ENCODE measurements at regions not wholly inside any gene's neighbourhood (a gene's known extent, or its start where the extent isn't known, plus 50 kb on each side); places are given as distances from the start of the nearest gene placed in this dataset.

DNA sequence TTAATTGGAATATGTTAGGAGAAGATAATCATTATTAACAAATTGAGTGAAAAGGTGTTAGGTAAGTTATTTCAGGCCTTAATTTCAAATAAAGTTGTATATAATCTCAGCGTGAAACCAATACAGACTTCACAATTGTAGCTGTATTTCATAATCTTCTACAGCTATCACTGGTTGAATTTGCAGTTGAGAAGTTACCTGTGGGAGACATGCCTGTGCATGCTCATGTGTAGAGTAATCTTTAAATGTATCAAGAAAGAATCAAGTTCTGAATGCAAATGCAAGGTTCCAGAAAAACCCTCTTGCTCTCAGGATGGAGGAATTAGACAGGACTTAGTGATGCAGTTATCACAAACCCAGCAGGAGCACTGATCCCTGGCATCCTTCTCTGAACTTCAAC lies 938.4 kb upstream of the SLC10A2 start:
- DNase-seq (ENCODE audit: low read depth in 3 of 3) = no peak

DNA sequence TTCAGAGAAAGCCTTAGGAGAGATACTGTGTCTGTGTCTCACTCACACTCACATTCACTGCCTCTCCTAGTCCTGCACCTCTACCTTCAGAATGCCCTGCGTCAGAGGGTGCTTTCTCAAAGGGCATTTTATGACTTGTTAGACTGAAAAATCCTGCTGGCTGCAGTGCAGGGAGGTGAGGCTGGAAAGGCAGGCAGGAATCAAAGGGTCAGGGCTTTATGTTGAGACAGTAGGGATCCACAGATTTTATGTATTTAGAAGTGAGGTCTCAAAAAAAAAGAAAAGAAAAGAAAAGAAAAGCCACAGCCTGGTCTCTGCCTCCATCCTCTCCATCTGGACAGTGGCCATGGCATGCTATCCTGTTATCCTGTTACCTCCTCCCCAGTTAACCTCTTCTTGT lies 936.0 kb upstream of the SLC10A2 start:
- DNase-seq (ENCODE audit: low read depth in 3 of 3) = no peak

DNA sequence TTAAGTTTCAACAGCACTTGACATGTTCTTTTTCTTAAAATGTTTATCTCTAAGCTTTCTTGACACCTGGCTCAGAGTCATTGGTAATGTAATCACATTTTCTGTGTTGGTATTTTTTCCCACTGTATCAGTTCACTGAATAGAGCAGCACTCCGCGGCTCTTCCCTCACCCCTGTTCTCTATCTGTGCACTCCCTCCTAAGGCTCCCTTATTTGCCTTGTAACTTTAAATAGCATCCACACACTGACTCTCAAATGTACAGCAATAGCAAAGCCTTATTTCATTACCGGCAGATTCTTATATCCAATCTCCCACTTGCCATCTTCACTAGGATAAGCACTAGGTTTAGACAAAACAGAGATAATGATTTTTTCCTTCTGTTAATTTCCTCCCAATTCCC lies 935.5 kb upstream of the SLC10A2 start:
- no peak for DNase-seq (ENCODE audit: low read depth in 3 of 3)

DNA sequence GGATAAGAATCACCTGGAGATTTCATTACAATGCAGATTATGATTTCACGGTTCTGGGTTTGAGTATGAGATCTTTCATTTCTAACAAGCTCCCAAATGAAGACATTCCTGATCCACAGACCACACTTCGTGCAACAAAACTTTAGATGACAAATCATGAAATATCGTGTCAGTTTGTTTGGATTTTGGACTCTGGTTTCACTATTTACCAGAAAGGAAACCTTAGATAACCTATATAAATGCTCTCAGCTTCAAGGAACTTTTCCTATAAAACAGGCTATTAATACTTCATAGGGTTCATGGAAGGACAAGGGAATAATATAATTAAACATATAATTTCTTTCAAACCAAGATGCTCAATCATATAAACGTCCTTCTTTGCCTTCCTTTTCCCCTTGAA lies 930.5 kb upstream of the SLC10A2 start:
- no peak for DNase-seq (ENCODE audit: low read depth in 3 of 3)

DNA sequence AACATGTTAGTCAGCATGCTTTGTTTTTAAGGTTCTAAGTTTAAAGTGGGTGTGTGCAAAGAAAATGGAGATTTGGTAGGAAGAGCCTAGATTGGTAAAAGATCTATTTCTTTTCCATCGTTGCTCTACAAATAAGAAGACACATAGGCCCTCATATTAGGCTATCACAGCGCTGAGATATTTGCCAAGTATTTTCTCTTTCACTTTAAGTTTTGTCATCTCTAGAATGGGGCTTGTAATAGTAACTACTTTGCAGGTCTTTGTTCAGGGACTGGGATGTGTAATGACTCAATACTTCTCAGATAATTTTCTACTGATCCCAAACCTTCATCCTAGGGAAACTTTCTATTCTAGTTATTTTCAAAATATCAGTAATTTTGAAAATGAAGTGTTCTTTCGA lies 917.7 kb upstream of the SLC10A2 start:
- DNase-seq (ENCODE audit: low read depth in 3 of 3) = no peak

DNA sequence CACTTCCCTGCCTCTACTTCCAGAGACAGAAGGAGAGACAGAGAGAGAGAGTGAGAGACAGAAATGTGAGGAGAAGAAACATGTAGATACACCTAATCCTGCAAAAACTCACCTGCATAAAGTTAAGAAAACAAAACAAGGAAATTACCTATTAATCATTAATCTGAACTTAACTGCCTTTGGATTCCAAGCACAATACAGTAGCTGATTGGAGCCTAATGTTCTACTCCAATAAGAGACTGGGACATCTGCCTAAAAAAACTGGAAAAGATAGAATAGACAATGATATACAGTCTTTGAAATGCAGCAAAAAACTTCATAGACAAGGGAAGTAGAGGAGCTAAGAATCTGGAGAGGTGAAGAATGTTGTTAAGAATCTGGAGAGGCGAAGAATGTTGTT lies 910.2 kb upstream of the SLC10A2 start:
- no peak for DNase-seq (ENCODE audit: low read depth in 3 of 3)

DNA sequence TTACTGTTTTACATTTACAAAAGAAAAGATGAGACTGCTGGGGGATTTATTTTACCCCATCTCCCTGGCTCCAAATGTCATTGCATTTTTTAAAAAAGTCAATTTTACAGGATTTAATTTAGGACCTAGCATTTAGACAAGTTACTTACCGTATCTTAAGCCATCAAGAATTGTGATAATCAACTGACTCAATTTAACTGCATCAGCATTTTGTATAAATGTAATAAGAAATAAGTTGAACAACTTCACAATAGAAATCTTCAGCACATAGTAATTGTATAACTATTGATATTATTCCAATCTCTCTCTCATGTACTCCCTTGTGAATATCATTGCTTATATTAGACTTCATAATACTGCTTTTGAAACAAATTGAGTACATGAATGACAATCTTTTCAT lies 907.5 kb upstream of the SLC10A2 start:
- no peak for DNase-seq (ENCODE audit: low read depth in 3 of 3)

DNA sequence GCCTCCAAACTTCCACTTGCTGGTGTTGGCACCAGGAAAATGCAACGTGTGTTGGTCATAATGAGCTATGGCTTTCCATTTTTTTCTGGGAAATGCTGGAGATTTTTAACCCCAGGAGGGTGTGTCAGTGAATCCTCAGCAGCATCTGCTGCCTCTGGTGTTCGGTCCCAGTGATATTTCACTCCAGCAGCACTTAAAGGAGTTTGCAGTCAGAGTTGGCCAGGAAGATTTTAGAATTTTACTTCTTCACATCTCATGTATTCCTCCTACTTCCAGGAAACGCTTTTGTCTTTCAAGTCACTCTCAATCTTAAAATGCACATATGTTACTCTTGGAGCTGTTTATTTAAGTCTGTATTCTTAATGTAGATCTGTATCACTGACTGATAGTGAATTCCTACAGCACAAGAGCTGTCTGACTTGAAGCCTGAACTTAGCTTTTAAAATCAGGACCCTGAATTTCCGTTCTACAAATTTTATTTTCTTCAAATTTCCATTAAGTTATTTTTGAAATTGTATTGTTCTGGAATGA lies 903.4 kb upstream of the SLC10A2 start:
- DNase-seq (ENCODE audit: low read depth in 3 of 3) = no peak

DNA sequence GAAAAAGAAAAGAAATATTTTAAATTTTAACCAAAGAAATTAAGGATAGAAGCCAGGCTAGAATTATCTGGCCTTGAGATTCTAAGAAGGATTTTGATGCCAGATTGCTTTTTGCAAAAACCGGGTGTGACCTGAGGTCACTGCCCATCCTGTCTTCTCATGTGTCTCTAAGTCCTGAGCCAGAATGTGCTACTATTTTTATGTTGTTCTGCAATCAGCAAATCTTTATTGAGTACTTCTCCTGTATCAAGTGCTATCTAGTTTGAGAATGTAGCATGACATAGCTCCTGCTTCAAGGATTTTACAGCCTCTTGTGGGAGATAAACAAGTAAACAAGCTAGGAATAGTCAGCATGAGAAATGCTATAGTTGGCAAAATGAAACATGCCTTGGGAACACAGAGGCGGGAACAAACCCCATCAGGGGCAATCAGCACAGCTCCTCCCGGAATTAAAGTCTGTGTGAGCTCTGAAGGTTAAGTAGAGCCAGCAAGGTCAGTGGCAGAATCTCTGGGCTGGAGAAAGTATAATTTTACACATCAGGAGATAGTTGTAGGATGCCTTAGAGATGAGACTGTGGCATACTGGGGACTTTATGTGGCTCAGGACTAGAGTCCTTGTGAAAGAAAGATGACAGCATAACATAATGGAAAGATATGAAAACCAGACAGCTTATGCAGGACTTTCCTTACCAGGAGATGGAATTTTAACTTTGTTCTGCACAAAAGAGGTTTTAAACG lies 899.5 kb upstream of the SLC10A2 start:
- no peak for DNase-seq (ENCODE audit: low read depth in 3 of 3)

DNA sequence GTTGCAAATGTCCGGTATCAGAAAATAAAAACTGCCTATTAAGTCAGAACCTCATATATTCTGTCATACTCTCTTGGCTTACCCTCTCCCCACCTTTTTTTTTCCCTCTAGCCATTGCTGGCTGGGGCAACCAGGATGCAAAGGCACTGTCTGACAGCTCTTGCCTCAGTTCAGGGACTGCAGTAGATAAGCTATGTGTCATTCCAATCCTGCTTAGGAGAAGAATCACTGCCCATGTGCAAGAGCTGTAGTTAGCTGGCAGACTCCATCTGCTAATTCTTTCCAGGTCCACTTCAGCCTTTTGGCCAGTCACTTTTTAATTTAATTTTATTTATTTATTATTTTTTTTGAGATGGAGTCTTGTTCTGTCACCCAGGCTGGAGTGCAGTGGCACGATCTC lies 895.6 kb upstream of the SLC10A2 start:
- no peak for DNase-seq (ENCODE audit: low read depth in 3 of 3)

DNA sequence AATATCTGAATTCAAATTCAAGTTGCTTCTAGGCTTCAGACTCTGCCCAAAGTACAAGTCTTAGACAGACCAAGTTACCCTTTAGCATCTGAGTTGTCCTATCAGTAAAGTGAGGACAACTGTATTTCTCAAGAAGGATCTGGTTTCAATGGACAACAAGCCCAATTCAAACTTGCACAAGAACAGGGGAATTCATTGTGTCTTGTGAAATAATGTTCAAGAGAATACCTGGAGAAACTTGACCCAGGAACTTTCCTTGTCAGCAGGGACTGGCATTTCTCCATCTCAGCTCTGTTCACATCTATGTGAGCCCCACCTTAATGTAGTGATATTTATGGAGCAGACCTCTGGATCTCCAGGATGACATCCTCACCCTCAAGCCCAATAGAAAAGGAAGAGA lies 894.9 kb upstream of the SLC10A2 start:
- DNase-seq (ENCODE audit: low read depth in 3 of 3) = no peak

DNA sequence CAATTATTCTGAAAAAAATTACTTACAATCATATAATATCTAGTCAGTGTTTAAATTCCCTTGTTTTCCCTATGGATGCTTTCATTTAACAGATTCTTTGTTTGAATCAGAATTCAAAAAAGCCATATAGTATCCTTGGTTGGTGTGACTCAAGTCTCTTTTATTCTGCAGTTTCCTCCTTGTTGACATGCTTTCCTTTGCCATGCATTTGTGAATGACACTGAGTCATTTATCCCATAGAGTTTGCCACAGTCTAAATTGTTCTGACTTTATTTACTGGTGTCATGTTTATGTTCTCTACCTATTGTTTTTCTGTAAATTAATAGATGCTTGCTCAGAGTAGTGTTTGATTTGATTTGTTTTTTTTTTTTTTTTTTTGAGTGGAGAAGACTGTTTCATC lies 893.8 kb upstream of the SLC10A2 start:
- DNase-seq (ENCODE audit: low read depth in 3 of 3) = no peak

DNA sequence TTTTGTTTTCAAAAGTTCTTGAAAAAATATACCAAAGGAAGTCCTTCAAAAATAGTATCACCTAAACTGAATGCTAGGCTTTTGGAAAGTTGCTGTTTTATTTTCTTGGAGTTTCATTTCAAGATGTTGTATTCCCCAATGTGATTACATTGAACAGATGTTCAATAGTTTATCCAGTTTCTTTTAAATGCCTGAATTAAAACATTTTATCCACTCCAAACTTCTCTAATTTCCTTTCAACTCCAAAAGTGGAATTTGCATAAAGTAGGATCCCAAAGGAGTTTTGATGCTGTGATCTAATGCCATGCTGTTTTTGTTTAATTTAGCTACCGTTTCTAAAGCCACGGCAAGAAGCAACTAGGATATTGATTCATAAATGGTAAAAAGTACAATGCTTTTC lies 892.5 kb upstream of the SLC10A2 start:
- DNase-seq (ENCODE audit: low read depth in 3 of 3) = no peak

DNA sequence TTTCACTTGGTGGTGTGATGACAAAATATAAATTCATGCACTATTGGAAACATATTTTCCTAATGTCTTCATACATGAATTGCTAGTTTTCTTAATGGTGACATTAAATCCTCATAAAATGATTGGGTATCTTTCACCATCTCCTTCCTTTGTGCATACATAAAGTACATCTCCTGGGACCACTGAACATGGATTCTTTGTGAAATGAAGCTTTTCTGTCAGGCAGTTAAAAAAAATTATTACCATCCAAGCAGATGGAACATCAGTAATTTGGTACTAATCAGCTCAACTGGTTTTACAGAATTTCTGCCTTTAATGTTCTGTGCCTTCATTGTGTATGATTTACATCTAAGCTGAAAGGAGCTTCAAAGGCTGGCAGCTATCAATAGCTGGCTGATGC lies 891.7 kb upstream of the SLC10A2 start:
- no peak for DNase-seq (ENCODE audit: low read depth in 3 of 3)

DNA sequence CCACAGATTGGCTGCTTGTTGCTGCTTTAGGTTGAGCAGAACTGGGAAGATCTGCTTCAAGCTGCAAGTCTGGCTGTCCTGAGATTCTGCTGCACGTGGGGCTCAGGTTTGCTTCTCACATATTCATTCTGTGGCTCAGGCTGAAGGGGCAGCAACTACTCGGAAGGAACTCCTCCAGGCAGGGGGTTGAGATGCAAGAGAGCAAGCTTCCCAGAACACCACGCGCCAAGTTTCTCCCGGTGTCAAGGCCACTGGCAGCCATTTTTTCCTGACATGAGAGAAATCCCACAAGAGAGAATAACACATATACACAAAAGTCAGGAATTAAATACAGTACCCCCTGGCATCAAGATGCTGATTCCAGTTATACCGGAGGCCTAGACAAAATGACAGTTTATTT lies 887.6 kb upstream of the SLC10A2 start:
- no peak for DNase-seq (ENCODE audit: low read depth in 3 of 3)

DNA sequence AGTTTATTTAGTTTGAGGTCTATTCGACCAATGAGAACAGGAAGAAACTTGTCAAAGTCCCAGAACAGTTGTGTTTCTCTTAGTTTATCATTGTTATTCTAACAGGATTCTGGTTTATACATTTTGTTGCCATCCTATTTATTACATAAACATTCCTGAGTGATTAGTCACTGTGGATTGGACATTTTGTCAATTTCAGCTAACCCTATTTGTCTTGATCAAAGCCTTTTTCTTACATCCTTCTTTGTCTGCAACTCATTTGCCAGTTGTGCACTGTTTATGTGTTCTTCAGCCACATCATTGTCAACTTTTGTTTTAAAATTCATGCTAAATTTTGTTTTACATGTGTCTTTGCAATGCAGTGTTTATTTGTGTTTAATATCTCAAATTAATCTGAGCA lies 886.0 kb upstream of the SLC10A2 start:
- no peak for DNase-seq (ENCODE audit: low read depth in 3 of 3)

DNA sequence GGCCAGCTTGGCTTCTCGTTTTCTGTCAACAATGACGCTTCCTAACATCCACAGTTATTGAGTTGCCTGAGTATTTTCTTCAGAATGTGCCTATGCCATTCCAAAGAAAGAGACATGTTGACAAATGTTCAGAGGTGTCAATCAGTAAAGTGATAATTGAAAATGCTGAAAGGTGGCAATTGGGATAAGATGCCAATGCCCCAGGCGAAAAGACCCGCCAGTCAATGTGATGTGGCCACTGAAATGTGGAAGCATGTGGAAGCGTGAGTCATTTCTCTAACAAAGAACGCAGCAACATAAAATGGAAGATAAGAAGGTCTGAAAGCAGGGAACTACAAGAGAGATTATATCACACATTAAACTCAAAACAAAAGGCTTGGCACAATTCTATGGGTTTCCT lies 882.2 kb upstream of the SLC10A2 start:
- no peak for DNase-seq (ENCODE audit: low read depth in 3 of 3)

DNA sequence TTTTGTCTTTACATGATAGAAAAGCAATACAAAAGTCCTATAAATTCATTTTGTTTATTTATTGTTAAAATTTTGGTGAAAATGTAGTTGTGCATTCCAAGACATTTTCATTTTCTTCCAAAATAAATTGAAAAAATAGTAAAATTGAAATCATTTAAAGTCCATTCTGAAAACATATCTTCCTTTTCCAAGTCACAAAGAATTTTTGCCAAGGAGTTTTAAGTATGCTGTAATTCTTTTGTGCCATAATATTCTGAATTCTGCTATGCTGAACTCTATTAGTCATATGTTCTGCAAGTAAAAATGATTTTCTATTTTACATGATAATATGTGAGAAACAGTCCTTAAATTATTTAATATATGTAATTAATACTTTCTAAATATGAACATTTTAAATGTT lies 879.6 kb upstream of the SLC10A2 start:
- no peak for DNase-seq (ENCODE audit: low read depth in 3 of 3)

DNA sequence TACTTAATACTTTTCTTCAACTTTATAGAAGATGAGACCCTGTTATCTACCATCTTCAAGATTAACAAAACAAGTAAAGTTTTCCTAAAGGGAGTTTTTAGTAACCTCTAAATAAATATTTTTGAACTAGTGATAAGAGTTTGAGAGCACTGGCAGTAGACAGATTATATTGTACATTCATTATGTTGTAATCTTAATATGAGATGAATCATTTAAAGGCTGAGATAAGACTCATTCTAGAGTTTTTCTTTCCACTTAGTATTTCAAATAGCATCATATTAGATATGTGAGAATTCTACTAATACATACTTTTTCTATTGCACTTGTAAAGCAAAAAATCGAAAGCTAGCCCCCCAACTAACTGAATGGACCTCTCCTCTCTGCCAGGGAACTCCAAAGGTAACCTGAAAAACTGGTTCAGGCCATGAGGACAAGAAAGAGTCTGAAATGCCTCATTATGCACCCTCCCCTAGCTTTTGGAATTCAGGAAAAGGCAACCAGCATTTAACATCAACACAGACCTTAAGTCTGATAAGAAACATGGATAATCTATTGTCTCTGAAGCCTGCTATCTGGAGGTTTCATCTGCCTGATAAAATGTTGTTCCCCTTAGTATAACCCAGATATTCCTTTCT lies 875.4 kb upstream of the SLC10A2 start:
- no peak for DNase-seq (ENCODE audit: low read depth in 3 of 3)

DNA sequence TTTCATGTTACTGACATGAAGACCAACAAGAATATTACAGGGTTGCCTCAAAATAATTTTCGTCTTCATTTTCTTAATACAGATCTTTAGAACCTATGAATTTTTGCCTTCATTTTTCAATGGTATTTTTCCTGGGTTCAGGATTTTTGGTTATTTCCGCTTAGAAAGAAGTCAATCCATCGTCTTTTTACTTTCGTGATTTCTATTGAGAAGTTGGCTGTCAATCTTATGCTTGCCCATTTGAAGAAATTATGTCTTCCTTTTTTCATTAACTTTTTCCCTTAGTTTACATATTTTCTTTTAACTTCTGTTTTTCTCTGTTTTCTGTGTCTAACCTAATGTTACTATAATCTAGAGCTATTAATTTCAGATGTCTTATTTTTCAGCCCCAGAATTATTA lies 868.9 kb upstream of the SLC10A2 start:
- DNase-seq (ENCODE audit: low read depth in 3 of 3) = no peak

DNA sequence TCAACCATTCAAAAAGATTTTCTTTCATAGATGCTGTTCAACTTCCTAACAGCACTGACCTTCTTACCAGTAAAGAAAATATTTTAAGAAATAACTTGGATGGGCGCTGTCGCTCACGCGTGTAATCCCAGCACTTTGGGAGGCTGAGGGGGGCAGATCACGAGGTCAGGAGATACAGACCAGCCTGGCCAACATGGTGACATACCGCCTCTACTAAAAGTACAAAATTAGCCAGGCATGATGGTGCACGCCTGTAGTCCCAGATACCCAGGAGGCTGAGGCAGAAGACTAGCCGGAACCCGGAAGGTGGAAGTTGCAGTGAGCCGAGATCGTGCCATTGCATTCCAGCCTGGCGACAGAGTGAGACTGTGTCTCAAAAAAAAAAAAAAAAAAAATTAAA lies 865.7 kb upstream of the SLC10A2 start:
- no peak for DNase-seq (ENCODE audit: low read depth in 3 of 3)

DNA sequence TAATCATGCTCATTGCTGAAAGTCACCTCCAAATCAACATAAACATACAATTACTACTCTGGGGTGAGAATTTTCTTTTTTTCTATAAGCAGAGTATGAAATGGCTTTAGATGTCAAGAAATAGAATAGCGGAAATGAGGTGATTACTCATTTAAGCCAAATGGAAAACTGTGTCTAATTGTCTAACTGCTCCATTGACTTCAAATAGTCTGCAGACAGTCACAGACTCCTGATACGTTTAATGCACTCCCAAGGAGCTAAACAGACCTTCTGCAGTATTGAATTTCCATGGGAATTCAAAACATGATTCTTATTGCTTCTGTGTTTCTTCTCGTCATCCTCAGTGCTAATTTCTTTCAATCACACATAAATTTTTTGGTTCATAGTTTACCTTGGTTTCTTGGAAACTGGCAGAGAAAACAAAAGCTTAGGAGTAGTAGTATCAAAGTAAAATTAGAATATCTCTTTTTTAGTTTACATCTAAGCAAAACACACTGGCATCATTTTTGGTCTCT lies 865.2 kb upstream of the SLC10A2 start:
- no peak for DNase-seq (ENCODE audit: low read depth in 3 of 3)

DNA sequence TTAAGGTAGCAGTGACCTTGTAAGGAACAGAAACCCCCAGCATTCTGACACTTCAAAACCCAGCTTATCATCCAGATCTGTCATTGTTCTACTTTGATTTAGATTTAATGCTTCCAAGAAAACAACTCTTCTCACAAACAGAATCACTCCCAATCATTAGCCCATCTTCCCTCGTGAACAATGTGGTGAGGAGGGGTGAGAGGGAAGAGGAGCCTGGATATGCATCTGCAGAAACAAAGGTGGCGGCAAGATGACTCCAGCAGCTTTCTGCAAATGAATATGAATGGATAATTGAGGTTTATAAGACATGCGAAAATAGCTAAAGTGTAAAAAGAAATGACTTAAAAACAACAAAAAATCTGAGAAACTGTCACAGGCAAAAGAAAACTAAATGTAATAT lies 859.9 kb upstream of the SLC10A2 start:
- DNase-seq (ENCODE audit: low read depth in 3 of 3) = no peak

Measured in stimulated activated CD4-positive, alpha-beta T cell treated with anti-CD3 and anti-CD28 coated beads, TNF-alpha, amount 100 ng/mL, for 48 hours (primary cell).